ENCODE measurements at regions not wholly inside any gene's neighbourhood (a gene's known extent, or its start where the extent isn't known, plus 50 kb on each side); places are given as distances from the start of the nearest gene placed in this dataset.
"Not testable (repeated sequence)": the region's sequence is repeated elsewhere in the genome, so short reads cannot be mapped to it uniquely, and the experiment has no call there.

GRCh38 chr9:118695249-118695648, 674.0 kb downstream of the BRINP1 start:
- TF ChIP-seq TOX (CRISPR knock-in tag; IDR thresholded peaks at IDR 0.05; ENCODE audit: borderline replicate concordance); ESRRG (CRISPR knock-in tag; IDR thresholded peaks at IDR 0.05): not testable (repeated sequence)
